Liver (tissue), 7 donors: ENCODE measurements at regions not wholly inside any gene's neighbourhood (a gene's known extent, or its start where the extent isn't known, plus 50 kb on each side); places are given as distances from the start of the nearest gene placed in this dataset.

Experiments
- DNase-seq: peaks from one replicate; pipeline ENCODE4 v3.0.0-alpha.2; 2017; ENCODE audit warnings: low spot score
- H3K27ac ChIP-seq, 2 donors: one replicate each; pipeline ENCODE4 v1.7.0; 2013; ENCODE audit warnings: inconsistent platforms in 2 of 2, low read length in 2 of 2, control low read depth in 1 of 2, low read depth in 1 of 2, mild to moderate bottlenecking in 1 of 2
- H3K27me3 ChIP-seq, 4 donors: one replicate each; pipeline versions ENCODE4 v1.6.1 to v1.7.0; 2013; ENCODE audit warnings: low read length in 3 of 4, inconsistent platforms in 1 of 4, mild to moderate bottlenecking in 1 of 4, moderate library complexity in 1 of 4; ENCODE audit not compliant: control insufficient read depth in 4 of 4, insufficient read depth in 4 of 4
- H3K36me3 ChIP-seq, 4 donors: one replicate each; pipeline versions ENCODE4 v1.6.1 to v1.7.0; 2013; ENCODE audit warnings: low read length in 3 of 4, mild to moderate bottlenecking in 3 of 4, low read depth in 1 of 4, moderate library complexity in 1 of 4; ENCODE audit not compliant: control insufficient read depth in 4 of 4, insufficient read depth in 3 of 4
- H3K4me1 ChIP-seq, 4 donors: one replicate each; pipeline versions ENCODE4 v1.6.1 to v1.7.0; 2013; ENCODE audit warnings: low read length in 3 of 4, mild to moderate bottlenecking in 3 of 4, moderate library complexity in 1 of 4; ENCODE audit not compliant: control insufficient read depth in 4 of 4, insufficient read depth in 4 of 4
- H3K4me3 ChIP-seq, 3 donors: one replicate each; pipeline versions ENCODE4 v1.6.1 to v1.7.0; 2013; ENCODE audit warnings: low read length in 3 of 3, control low read depth in 1 of 3, low read depth in 1 of 3, mild to moderate bottlenecking in 1 of 3
- H3K9ac ChIP-seq, 2 donors: one replicate each; pipeline ENCODE4 v1.7.0; 2013; ENCODE audit warnings: low read length in 2 of 2, mild to moderate bottlenecking in 2 of 2, moderate library complexity in 2 of 2, control low read depth in 1 of 2, low read depth in 1 of 2
- H3K9me3 ChIP-seq, 4 donors: one replicate each; pipeline versions ENCODE4 v1.6.1 to v1.7.0; 2013; ENCODE audit warnings: low read length in 3 of 4; ENCODE audit not compliant: control insufficient read depth in 4 of 4
- EGR1 ChIP-seq, 2 donors: IDR thresholded peaks; 2 replicates each; pipeline ENCODE4 v1.6.1; 2016 to 2018; ENCODE audit warnings: antibody characterized with exemption in 2 of 2, low read depth in 2 of 2
- FOXA1 ChIP-seq: IDR thresholded peaks from 2 replicates; pipeline ENCODE4 v1.6.1; 2016; ENCODE audit warnings: antibody characterized with exemption
- FOXA2 ChIP-seq: IDR thresholded peaks from 2 replicates; pipeline ENCODE4 v1.6.1; 2016; ENCODE audit warnings: antibody characterized with exemption
- GABPA ChIP-seq, 2 donors: IDR thresholded peaks in 1 of 2; conservative IDR thresholded peaks in 1 of 2; 2 replicates each; pipeline ENCODE4 v1.6.1; 2016; ENCODE audit warnings: antibody characterized with exemption in 2 of 2, mild to moderate bottlenecking in 1 of 2, moderate library complexity in 1 of 2
- HNF4A ChIP-seq, 2 donors: conservative IDR thresholded peaks; 2 replicates each; pipeline ENCODE4 v1.6.1; 2016; ENCODE audit warnings: antibody characterized with exemption in 2 of 2, mild to moderate bottlenecking in 2 of 2
- HNF4G ChIP-seq: IDR thresholded peaks from 2 replicates; pipeline ENCODE4 v1.6.1; 2016; ENCODE audit warnings: antibody characterized with exemption
- JUND ChIP-seq, 2 donors: IDR thresholded peaks; 2 replicates each; pipeline ENCODE4 v1.6.1; 2016; ENCODE audit warnings: antibody characterized with exemption in 2 of 2
- NR2F2 ChIP-seq: IDR thresholded peaks from 2 replicates; pipeline ENCODE4 v1.6.1; 2016; ENCODE audit warnings: antibody characterized with exemption
- RAD21 ChIP-seq, 2 donors: IDR thresholded peaks; 2 replicates each; pipeline ENCODE4 v1.6.1; 2016; ENCODE audit warnings: antibody characterized with exemption in 2 of 2, mild to moderate bottlenecking in 2 of 2
- RXRA ChIP-seq, 2 donors: IDR thresholded peaks; 2 replicates each; pipeline ENCODE4 v1.6.1; 2017 to 2018; ENCODE audit warnings: antibody characterized with exemption in 2 of 2, mild to moderate bottlenecking in 1 of 2
- SP1 ChIP-seq: IDR thresholded peaks from 2 replicates; pipeline ENCODE4 v1.6.1; 2018; ENCODE audit warnings: antibody characterized with exemption, mild to moderate bottlenecking
- TAF1 ChIP-seq: conservative IDR thresholded peaks from 2 replicates; pipeline ENCODE4 v1.6.1; 2016; ENCODE audit warnings: antibody characterized with exemption, mild to moderate bottlenecking
- YY1 ChIP-seq: IDR thresholded peaks from 2 replicates; pipeline ENCODE4 v1.6.1; 2016; ENCODE audit warnings: antibody characterized with exemption, mild to moderate bottlenecking
- WGBS: extraction: QIAGEN DNeasy Blood & Tissue Kit; methylation state at CpG from one replicate; pipeline ENCODE4 v1.1.7; 2013; 5-methylcytosine and 5-hydroxymethylcytosine counted together
- TF ChIP-seq, protein P1 (sequence below): IDR thresholded peaks from 2 replicates; pipeline ENCODE4 v1.6.1; 2016; ENCODE audit warnings: antibody characterized with exemption
- TF ChIP-seq, protein P2 (sequence below): IDR thresholded peaks from 2 replicates; pipeline ENCODE4 v1.6.1; 2016; ENCODE audit warnings: antibody characterized with exemption
- TF ChIP-seq, protein P3 (sequence below): IDR thresholded peaks from 2 replicates; pipeline ENCODE4 v1.6.1; 2016; ENCODE audit warnings: antibody characterized with exemption
- TF ChIP-seq, protein P4 (sequence below): IDR thresholded peaks from 2 replicates; pipeline ENCODE4 v1.6.1; 2016; ENCODE audit warnings: antibody characterized with exemption, mild to moderate bottlenecking
- donor health status: healthy.
- donor health status: healthy.
- donor health status: healthy.
- donor health status: healthy.

DNA sequence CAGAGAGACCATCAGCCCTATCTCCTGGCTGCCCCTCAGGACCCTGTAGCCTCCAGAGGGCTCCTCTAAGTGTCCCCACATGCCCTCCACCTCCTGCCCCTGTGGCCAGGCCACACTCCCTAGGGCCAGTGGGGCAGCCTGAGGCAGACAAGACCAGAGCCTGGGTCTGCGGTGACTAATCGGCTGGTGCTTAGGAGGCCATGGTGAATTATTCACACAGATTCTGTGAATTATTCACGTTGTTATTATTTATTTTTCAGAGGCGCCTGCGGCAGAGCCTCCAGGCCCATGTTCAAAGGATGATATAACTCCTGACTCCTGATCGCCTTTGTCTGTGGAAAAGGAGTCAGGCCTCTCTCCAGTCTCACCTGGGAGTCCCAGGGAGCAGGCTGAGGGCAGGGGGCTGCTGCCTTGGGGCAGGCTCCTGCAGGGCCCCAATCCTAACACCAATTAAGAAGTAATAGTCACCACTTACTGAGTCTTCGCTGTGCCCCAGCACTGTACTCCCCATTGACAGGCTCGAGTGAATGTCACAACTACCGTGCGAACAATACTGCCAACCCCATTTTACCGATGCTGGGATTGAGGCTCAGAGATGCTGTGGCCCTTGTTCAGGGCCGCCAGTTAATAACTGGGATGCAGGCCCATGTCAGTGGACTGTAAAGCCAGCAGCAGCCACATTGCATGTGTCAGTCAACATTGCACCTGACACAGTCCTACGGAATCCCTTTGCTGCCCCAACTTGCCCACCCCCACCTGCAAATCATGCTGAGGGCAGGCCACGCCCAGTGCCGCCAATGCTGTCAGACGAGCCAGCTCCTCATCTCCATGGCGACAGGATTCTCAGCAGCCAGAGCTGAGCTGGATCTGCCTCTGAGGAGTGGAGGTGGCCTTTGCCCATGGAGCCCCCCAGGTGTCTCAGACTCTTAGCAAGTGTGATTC lies 94.9 kb downstream of the PCDH1 start:
- no peak overlapping the region for H3K9ac ChIP-seq
- no peaks in the 10 kb centered on the region for H3K36me3 ChIP-seq
- no peak overlapping the region for H3K4me3 ChIP-seq
- no peak for DNase-seq
- WGBS = 83% methylated on average over 17 of the region's 17 CpGs
- no peaks in the 10 kb centered on the region for H3K9me3 ChIP-seq
- no peak overlapping the region for H3K27ac ChIP-seq
- no peak for TF ChIP-seq GABPA (IDR thresholded peaks at IDR 0.05 in 1 of 2, conservative IDR thresholded peaks at IDR 0.05 in 1 of 2)
- TF ChIP-seq JUND (IDR thresholded peaks at IDR 0.05) = no peak
- TF ChIP-seq, protein P1, sequence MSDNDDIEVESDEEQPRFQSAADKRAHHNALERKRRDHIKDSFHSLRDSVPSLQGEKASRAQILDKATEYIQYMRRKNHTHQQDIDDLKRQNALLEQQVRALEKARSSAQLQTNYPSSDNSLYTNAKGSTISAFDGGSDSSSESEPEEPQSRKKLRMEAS = no peak
- no peak for TF ChIP-seq FOXA1
- no peak for TF ChIP-seq HNF4A (conservative IDR thresholded peaks at IDR 0.05)
- TF ChIP-seq, protein P2, sequence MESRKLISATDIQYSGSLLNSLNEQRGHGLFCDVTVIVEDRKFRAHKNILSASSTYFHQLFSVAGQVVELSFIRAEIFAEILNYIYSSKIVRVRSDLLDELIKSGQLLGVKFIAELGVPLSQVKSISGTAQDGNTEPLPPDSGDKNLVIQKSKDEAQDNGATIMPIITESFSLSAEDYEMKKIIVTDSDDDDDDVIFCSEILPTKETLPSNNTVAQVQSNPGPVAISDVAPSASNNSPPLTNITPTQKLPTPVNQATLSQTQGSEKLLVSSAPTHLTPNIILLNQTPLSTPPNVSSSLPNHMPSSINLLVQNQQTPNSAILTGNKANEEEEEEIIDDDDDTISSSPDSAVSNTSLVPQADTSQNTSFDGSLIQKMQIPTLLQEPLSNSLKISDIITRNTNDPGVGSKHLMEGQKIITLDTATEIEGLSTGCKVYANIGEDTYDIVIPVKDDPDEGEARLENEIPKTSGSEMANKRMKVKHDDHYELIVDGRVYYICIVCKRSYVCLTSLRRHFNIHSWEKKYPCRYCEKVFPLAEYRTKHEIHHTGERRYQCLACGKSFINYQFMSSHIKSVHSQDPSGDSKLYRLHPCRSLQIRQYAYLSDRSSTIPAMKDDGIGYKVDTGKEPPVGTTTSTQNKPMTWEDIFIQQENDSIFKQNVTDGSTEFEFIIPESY = no peak
- TF ChIP-seq RAD21 (IDR thresholded peaks at IDR 0.05) = no peak
- no peak for TF ChIP-seq YY1
- TF ChIP-seq SP1 = no peak
- no peak for TF ChIP-seq RXRA (IDR thresholded peaks at IDR 0.05)
- TF ChIP-seq, protein P3, sequence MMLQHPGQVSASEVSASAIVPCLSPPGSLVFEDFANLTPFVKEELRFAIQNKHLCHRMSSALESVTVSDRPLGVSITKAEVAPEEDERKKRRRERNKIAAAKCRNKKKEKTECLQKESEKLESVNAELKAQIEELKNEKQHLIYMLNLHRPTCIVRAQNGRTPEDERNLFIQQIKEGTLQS = no peak
- no peak for TF ChIP-seq HNF4G
- TF ChIP-seq, protein P4, sequence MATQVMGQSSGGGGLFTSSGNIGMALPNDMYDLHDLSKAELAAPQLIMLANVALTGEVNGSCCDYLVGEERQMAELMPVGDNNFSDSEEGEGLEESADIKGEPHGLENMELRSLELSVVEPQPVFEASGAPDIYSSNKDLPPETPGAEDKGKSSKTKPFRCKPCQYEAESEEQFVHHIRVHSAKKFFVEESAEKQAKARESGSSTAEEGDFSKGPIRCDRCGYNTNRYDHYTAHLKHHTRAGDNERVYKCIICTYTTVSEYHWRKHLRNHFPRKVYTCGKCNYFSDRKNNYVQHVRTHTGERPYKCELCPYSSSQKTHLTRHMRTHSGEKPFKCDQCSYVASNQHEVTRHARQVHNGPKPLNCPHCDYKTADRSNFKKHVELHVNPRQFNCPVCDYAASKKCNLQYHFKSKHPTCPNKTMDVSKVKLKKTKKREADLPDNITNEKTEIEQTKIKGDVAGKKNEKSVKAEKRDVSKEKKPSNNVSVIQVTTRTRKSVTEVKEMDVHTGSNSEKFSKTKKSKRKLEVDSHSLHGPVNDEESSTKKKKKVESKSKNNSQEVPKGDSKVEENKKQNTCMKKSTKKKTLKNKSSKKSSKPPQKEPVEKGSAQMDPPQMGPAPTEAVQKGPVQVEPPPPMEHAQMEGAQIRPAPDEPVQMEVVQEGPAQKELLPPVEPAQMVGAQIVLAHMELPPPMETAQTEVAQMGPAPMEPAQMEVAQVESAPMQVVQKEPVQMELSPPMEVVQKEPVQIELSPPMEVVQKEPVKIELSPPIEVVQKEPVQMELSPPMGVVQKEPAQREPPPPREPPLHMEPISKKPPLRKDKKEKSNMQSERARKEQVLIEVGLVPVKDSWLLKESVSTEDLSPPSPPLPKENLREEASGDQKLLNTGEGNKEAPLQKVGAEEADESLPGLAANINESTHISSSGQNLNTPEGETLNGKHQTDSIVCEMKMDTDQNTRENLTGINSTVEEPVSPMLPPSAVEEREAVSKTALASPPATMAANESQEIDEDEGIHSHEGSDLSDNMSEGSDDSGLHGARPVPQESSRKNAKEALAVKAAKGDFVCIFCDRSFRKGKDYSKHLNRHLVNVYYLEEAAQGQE = no peak
- TF ChIP-seq EGR1 (IDR thresholded peaks at IDR 0.05; ENCODE audit: low read depth in 2 of 2) = no peak
- no peaks in the 10 kb centered on the region for H3K27me3 ChIP-seq
- no peaks in the 10 kb centered on the region for H3K4me1 ChIP-seq

DNA sequence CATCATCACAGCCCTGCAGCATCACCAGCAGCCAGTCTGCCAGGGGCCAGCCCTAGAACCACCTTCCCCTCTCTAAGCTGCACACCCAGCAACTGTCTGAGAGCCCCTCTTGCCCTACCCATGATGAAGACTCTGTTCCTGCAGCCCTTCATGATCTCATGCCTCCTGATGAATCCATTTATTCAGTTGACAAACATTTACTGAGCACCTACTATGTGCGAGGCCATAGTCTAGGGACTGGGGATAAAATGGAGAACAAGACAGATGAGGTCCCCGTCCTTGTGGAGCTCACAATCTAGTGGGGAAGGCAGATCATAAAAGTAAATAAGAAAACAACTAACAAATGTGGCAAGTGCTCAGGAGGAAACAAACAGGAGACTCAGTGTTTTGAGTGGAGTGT lies 96.3 kb downstream of the PCDH1 start:
- Histone ChIP-seq H3K36me3 (no peaks in the 10 kb centered on the region), H3K27me3 (no peaks in the 10 kb centered on the region), H3K27ac (no peak overlapping the region), H3K4me1 (no peaks in the 10 kb centered on the region), H3K9me3 (no peaks in the 10 kb centered on the region), H3K4me3 (no peak overlapping the region), H3K9ac (no peak overlapping the region)
- no peak for DNase-seq
- WGBS = 78% methylated on average over 2 of the region's 2 CpGs
- TF ChIP-seq EGR1 (IDR thresholded peaks at IDR 0.05; ENCODE audit: low read depth in 2 of 2) = no peak
- TF ChIP-seq RXRA (IDR thresholded peaks at IDR 0.05) = no peak
- no peak for TF ChIP-seq FOXA2
- TF ChIP-seq, protein P2 = no peak
- TF ChIP-seq, protein P3 = no peak
- TF ChIP-seq HNF4A (conservative IDR thresholded peaks at IDR 0.05) = no peak
- TF ChIP-seq TAF1 = no peak
- TF ChIP-seq NR2F2 = no peak
- TF ChIP-seq JUND (IDR thresholded peaks at IDR 0.05) = no peak
- no peak for TF ChIP-seq HNF4G
- TF ChIP-seq, protein P4 = no peak
- no peak for TF ChIP-seq FOXA1
- no peak for TF ChIP-seq SP1
- TF ChIP-seq, protein P1 = no peak
- no peak for TF ChIP-seq GABPA (IDR thresholded peaks at IDR 0.05 in 1 of 2, conservative IDR thresholded peaks at IDR 0.05 in 1 of 2)
- TF ChIP-seq RAD21 (IDR thresholded peaks at IDR 0.05) = no peak
- TF ChIP-seq YY1 = no peak
